Mesothelial cell of epicardium (in vitro differentiated cells): ENCODE measurements at regions not wholly inside any gene's neighbourhood (a gene's known extent, or its start where the extent isn't known, plus 50 kb on each side); places are given as distances from the start of the nearest gene placed in this dataset.

Experiments used
- DNase-seq, 2 experiments: peaks; one replicate each; pipeline ENCODE4 v3.0.0; 2021; ENCODE audit warnings: low spot score in 2 of 2; ENCODE audit not compliant: unreplicated experiment in 2 of 2
- H3K27ac Mint-ChIP-seq: 2 replicates; pipeline ENCODE4 v1.8.0; 2021; ENCODE audit warnings: mixed read lengths
- H3K27me3 Mint-ChIP-seq: 2 replicates; pipeline ENCODE4 v1.8.0; 2021; ENCODE audit warnings: low read depth, mixed read lengths
- H3K36me3 Mint-ChIP-seq: 2 replicates; pipeline ENCODE4 v1.8.0; 2021; ENCODE audit warnings: mixed read lengths
- H3K4me1 Mint-ChIP-seq: 2 replicates; pipeline ENCODE4 v1.8.0; 2021; ENCODE audit warnings: mixed read lengths
- H3K4me3 Mint-ChIP-seq: 2 replicates; pipeline ENCODE4 v1.8.0; 2021; ENCODE audit warnings: mild to moderate bottlenecking, moderate library complexity, mixed read lengths
- H3K9me3 Mint-ChIP-seq: 2 replicates; pipeline ENCODE4 v1.8.0; 2021; ENCODE audit warnings: mixed read lengths
- TF ChIP-seq, protein P1 (sequence below): fragments of 200-600 bp; sonication (generic); IDR thresholded peaks from one replicate; pipeline ENCODE4 v1.5.0; 2021; ENCODE audit warnings: antibody characterized with exemption; ENCODE audit not compliant: unreplicated experiment

DNA sequence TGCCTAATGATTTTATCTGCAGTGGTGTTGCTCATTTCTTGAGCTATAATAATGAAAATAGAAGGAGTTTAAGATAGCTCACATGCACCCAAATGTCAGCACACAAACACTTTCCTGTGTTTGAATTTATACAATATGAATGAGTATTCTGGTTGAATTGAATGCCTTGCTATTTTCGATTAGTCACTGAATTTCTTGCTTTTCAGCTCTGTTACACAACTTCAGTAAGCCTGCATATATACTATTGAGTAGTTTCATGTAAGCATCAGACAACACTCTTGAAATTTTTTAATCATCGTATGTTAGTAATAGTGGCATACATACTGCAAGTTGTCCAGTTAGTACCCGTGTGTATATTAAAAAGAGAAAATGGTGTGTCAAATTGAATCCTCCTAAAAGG lies 281.5 kb upstream of the GRIA1 start:
- Mint-ChIP-seq H3K4me1 (no peaks in the 10 kb centered on the region), H3K27ac (no peak overlapping the region), H3K27me3 (no peaks in the 10 kb centered on the region), H3K4me3 (no peak overlapping the region), H3K36me3 (no peaks in the 10 kb centered on the region), H3K9me3 (peaks cover 1% of the 10 kb centered on the region)
- TF ChIP-seq, protein P1, sequence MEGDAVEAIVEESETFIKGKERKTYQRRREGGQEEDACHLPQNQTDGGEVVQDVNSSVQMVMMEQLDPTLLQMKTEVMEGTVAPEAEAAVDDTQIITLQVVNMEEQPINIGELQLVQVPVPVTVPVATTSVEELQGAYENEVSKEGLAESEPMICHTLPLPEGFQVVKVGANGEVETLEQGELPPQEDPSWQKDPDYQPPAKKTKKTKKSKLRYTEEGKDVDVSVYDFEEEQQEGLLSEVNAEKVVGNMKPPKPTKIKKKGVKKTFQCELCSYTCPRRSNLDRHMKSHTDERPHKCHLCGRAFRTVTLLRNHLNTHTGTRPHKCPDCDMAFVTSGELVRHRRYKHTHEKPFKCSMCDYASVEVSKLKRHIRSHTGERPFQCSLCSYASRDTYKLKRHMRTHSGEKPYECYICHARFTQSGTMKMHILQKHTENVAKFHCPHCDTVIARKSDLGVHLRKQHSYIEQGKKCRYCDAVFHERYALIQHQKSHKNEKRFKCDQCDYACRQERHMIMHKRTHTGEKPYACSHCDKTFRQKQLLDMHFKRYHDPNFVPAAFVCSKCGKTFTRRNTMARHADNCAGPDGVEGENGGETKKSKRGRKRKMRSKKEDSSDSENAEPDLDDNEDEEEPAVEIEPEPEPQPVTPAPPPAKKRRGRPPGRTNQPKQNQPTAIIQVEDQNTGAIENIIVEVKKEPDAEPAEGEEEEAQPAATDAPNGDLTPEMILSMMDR = no peak
- no peak for DNase-seq

DNA sequence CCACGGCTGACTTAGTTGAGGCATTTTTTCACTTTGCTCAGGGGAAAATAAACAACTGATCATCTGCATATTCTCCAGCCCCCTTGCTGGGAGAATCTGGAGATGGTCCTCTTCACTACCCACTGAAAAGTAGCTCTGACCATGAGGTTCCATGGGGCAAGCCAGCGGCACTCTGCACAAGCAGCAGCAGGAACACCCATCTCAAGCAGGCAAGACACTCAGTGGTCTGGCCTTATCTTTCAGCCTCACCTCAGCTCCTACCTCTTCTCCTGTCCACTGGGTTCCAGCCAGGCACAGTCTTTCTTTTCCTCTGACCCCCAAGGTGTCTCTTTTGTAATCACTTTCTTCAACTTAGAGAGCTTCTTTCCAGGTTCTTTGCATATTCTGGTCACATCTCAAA lies 280.8 kb upstream of the GRIA1 start:
- Mint-ChIP-seq H3K4me1 (no peaks in the 10 kb centered on the region), H3K4me3 (no peak overlapping the region), H3K27me3 (no peaks in the 10 kb centered on the region), H3K36me3 (no peaks in the 10 kb centered on the region), H3K9me3 (peaks cover 3% of the 10 kb centered on the region), H3K27ac (no peak overlapping the region)
- no peak for DNase-seq
- TF ChIP-seq, protein P1 = no peak

DNA sequence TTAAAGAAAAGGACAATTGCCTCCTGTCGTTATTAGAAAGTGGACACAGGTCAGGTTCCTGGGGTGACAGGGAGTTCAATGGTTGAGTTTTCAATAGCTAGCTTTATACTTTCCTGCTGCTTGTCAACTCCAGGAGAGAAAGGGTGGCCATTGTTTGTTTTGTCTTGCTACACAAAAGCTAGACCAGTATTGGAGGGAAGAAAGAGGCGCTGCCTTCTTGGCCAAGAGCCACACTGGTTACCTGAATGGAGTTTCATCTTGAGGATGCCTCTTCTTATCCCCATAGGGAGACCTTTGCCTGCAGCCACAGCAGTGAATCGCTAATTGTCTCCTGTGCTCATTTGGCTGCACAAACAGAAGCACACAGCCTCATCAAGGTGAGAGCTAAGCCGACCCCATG lies 279.4 kb upstream of the GRIA1 start:
- Mint-ChIP-seq H3K4me3 (no peak overlapping the region), H3K27me3 (no peaks in the 10 kb centered on the region), H3K9me3 (peaks cover 12% of the 10 kb centered on the region), H3K36me3 (no peaks in the 10 kb centered on the region), H3K27ac (no peak overlapping the region), H3K4me1 (no peaks in the 10 kb centered on the region)
- TF ChIP-seq, protein P1 = no peak
- no peak for DNase-seq

DNA sequence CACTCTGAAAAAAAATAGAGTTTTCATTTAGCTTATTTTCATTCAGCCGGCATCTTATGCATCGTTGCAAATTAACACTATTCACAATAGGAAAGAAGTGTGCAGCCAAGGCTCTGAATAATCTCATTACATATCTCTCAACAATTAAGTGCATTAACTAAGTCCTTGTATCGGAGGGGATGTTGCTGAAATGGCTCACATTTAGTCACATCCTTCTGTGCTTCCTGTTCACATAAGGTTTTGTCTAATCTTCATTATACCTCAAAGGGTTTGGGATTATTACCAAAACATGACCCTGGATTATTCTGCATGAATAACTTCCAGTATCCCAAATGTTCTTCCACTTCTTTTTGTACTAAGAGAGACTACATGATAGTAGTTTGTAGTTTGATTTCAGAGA lies 278.0 kb upstream of the GRIA1 start:
- no peak overlapping the region for H3K27ac Mint-ChIP-seq
- H3K36me3 Mint-ChIP-seq = no peaks in the 10 kb centered on the region
- TF ChIP-seq, protein P1 = no peak
- H3K9me3 Mint-ChIP-seq = peaks cover 23% of the 10 kb centered on the region
- H3K4me1 Mint-ChIP-seq = no peaks in the 10 kb centered on the region
- H3K27me3 Mint-ChIP-seq = no peaks in the 10 kb centered on the region
- DNase-seq = no peak
- H3K4me3 Mint-ChIP-seq = no peak overlapping the region

DNA sequence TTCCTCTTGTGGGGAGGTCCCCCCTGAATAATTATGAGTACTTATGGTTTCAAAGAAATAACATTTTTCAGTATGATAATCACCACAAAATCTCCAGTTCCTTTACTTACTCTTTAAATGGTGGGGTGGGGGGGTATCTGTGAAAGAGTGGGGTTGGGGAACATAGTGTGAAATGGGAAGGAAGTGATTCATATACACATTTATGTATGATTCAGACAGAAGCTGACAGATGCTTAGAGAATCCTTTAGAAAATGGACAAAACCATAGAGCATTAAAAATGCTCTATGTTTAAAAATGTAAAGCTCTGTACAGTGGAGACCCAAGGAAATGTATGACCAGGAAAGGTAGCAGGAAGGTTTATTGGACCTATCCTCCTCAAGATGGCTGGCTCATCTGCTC lies 267.5 kb upstream of the GRIA1 start:
- TF ChIP-seq, protein P1 = no peak
- H3K4me3 Mint-ChIP-seq = no peak overlapping the region
- H3K27me3 Mint-ChIP-seq = no peaks in the 10 kb centered on the region
- DNase-seq = no peak
- no peaks in the 10 kb centered on the region for H3K4me1 Mint-ChIP-seq
- peaks cover 23% of the 10 kb centered on the region for H3K9me3 Mint-ChIP-seq
- H3K27ac Mint-ChIP-seq = no peak overlapping the region
- H3K36me3 Mint-ChIP-seq = no peaks in the 10 kb centered on the region

DNA sequence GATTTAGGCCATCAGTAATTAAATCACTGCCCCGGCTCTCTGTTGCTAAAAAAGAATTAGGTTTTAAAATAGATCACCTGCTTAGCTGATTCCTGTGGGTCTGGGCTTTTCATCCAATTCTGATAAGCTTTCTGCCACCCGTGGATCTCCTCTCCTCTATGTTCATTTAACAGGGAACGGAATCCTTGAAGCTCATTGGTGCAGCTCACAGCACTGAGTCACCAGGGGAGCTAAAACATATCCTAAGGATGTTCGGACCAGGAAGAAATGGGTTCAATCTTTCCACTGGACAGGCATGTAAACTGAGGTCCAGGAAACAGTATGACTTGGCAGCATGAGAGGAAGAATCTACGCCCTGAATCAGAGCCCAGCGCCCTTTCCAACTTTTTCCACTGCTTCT lies 267.1 kb upstream of the GRIA1 start:
- TF ChIP-seq, protein P1 = no peak
- Mint-ChIP-seq H3K9me3 (peaks cover 19% of the 10 kb centered on the region), H3K4me3 (no peak overlapping the region), H3K4me1 (no peaks in the 10 kb centered on the region), H3K36me3 (no peaks in the 10 kb centered on the region), H3K27ac (no peak overlapping the region), H3K27me3 (no peaks in the 10 kb centered on the region)
- no peak for DNase-seq
